ENCODE measurements at regions not wholly inside any gene's neighbourhood (a gene's known extent, or its start where the extent isn't known, plus 50 kb on each side); places are given as distances from the start of the nearest gene placed in this dataset.

- Histone ChIP-seq H3K9me3 (no peaks in the 10 kb centered on the region), H3K4me3 (no peak overlapping the region), H3K36me3 (no peaks in the 10 kb centered on the region), H3K27ac (no peak overlapping the region), H3K4me1 (ENCODE audit: insufficient read depth) (no peaks in the 10 kb centered on the region), H3K27me3 (no peaks in the 10 kb centered on the region)
- TF ChIP-seq CTCF (IDR thresholded peaks at IDR 0.05): no peak
- 76 to 84% (median 77%) methylated on average over 9 of the region's 9 CpGs for WGBS, 3 donors
- intact Hi-C loops (cut with DNase I): no loop called here
- DNase-seq: no peak
These were observed 73.6 kb downstream of the EMX2 start for GRCh38 chr10:117616179-117616578.

GRCh38 chr10:117617086-117617485, 74.5 kb downstream of the EMX2 start:
- Histone ChIP-seq H3K4me3 (no peak overlapping the region), H3K36me3 (no peaks in the 10 kb centered on the region), H3K27me3 (no peaks in the 10 kb centered on the region), H3K4me1 (ENCODE audit: insufficient read depth) (no peaks in the 10 kb centered on the region), H3K9me3 (no peaks in the 10 kb centered on the region), H3K27ac (no peak overlapping the region)
- DNase-seq: no peak
- 59 to 73% (median 72%) methylated on average over 3 of the region's 3 CpGs for WGBS, 3 donors
- TF ChIP-seq CTCF (IDR thresholded peaks at IDR 0.05) (no peak), EP300 (IDR thresholded peaks at IDR 0.05) (no peak), POLR2A (IDR thresholded peaks at IDR 0.05) (no peak)
- intact Hi-C loops (cut with DNase I): no loop called here

- intact Hi-C loops (cut with DNase I): no loop called here
- Histone ChIP-seq H3K4me3 (no peak overlapping the region), H3K9me3 (no peaks in the 10 kb centered on the region), H3K36me3 (no peaks in the 10 kb centered on the region), H3K27me3 (no peaks in the 10 kb centered on the region), H3K4me1 (ENCODE audit: insufficient read depth) (no peaks in the 10 kb centered on the region), H3K27ac (no peak overlapping the region)
- WGBS, 3 donors: 95 to 97% (median 97%) methylated on average over 5 of the region's 5 CpGs
- TF ChIP-seq EP300 (IDR thresholded peaks at IDR 0.05) (no peak), POLR2A (IDR thresholded peaks at IDR 0.05) (no peak), CTCF (IDR thresholded peaks at IDR 0.05) (no peak)
- DNase-seq: no peak
These were observed 75.1 kb downstream of the EMX2 start for GRCh38 chr10:117617659-117618058.

- Histone ChIP-seq H3K9me3 (no peaks in the 10 kb centered on the region), H3K27me3 (no peaks in the 10 kb centered on the region), H3K36me3 (no peaks in the 10 kb centered on the region), H3K4me3 (no peak overlapping the region), H3K4me1 (ENCODE audit: insufficient read depth) (no peaks in the 10 kb centered on the region), H3K27ac (no peak overlapping the region)
- no peak for TF ChIP-seq POLR2A (IDR thresholded peaks at IDR 0.05)
- no peak for TF ChIP-seq EP300 (IDR thresholded peaks at IDR 0.05)
- TF ChIP-seq CTCF (IDR thresholded peaks at IDR 0.05): no peak
- WGBS, 3 donors: 58 to 86% (median 82%) methylated on average over 7 of the region's 7 CpGs
- DNase-seq: no peak
- intact Hi-C loops (cut with DNase I): no loop called here
These were observed 76.7 kb downstream of the EMX2 start for GRCh38 chr10:117619223-117619622.
